CD4-positive, alpha-beta T cell treated with Interleukin-2 at 100 ng/mL for 4 hours (primary cell): ENCODE measurements at regions not wholly inside any gene's neighbourhood (a gene's known extent, or its start where the extent isn't known, plus 50 kb on each side); places are given as distances from the start of the nearest gene placed in this dataset.

Experiments used
- DNase-seq: peaks from one replicate; pipeline ENCODE4 v3.0.0-alpha.2; 2020; ENCODE audit warnings: low spot score

- no peak for DNase-seq
These were observed 51.1 kb upstream of the TMEM33 start for GRCh38 chr4:41883988-41884734.

DNA sequence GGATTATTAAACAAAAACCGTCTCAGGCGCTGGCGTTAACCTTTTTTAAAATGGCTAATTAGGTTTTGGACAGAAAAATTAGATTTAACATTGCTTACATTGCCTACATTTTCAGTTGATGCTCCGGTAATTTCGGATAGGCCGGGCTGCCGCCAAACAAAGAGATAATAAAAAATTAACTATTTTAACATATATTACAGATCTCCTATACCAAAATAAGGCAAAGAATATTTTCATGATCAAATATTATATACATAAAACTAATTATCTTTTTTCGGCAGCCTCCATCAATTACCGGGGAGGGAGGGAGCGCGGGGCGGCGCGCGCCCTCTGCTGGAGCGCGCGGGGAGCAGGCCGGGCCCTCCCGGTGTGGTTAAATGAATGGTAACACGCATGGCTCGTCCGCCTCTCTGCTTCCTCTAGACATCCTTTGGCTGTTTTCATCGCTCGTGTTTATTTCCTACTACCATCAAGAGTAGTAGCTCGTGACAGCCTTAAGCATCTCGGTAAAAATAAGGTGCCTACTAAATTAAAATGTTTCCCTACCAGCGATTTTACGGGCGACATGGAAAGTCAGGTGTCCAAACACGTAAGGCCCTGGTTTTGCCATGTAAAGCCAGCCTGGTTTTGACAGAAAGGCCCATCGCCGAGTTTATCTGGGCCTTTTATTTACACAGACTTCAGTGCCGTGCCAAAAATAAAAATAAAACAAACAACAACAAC is 52.4 kb upstream of the TMEM33 start:
- peak; percentile 50 for DNase-seq

DNA sequence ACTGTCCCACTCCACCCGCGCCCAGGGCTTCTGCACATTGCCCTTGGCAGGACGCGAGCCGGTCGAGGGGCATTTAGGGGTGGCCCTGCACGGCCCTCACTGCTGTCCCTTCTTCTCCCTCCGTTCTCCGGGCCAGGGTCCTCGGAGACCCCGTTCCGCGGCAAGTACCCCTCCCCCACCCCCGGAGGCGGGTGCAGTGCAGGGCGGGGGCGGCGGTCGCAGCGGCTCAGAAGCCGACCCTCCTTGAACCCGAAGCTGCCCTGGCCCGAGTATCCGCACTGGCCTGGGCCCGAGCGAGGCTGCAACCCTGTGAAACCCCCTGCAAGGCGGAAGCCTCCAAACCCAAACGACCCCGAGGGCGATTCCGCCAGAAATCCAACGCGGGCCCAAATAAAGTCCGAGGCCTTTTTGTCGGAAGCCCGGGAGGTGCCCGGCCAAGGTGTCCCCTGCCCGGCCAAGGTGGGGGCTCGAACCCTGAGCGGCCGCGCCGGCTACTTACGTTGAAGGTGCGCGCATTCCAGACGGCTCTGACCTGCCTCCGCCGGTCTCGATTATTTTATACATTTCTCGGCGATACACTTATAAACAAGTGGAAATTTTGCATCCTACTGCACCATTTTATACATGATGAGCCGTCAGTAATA is 53.1 kb upstream of the TMEM33 start:
- no peak for DNase-seq

DNA sequence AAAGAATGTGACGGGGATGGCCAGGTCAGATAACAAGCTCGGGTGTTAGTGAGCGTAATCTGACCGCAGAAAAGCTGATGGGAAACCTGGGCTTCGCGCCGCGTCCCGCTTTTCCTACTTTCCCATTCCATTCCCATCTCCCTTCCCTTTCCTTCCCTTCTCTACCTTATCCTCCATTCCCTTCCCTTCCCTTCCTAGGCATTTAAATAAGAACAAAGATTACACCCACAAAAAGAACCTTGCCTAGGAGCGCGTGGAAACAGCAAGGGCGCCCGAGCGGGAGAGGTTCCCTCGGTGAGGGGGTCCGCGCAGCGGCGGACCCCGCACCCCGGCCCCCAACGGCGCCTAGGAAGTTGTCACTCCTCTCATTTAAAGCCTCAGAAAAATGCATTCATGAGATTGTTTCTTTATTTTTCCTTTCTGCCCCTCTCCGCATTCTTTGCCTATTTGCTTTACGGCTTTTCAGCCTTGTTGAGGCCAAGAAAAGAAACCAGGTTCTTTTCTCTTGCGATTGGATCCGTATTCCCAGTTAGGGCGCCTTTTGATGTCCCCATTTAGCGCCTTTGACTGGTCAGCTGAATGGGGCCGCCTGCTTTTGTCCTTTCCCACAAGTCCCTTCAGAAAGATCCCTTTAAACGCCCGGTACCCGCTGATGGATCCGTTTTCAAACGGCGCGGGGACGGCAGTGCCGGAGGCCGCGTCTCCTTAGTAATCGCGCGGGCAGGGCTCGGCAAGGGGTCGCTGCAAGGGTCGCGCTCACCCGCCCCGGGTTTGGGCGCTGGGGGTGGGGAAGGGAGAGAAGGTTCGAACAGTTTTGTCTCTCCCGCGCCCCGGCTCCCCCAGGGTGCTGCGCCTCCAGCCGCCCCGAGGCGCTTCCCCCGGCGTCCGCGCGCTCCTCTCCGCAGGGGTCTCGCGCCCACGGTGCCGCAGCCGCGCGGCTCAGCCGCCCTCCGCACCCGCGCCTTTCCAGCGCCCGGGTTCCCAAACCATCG is 54.1 kb upstream of the TMEM33 start:
- DNase-seq, result no peak

- no peak for DNase-seq
These were observed 55.0 kb upstream of the TMEM33 start for GRCh38 chr4:41880022-41880837.

GRCh38 chr4:41879552-41879951 is 55.7 kb upstream of the TMEM33 start:
- no peak for DNase-seq

DNA sequence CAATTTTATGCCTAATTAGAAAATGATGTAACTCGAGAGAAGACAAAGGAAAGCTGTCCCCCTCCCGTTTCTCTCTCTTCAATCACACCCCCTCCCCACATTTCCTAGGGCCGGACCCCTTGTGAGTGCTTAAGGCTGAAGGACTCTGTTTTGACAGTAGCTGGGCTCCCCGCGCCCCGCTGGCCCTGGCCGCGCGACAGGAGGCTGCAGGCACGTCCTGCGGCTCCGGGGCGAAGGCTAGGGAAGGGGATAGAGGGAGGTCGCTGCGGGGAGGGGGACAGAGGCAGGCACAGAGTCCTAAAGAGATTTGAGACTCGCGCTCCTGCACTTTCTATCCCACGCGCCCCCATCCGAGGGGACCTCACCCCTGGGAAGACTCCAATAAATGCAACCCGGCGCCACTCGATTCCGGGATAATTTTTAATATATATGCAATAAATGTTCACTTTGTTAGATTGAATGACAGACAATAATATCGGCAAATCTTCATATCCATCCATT is 56.2 kb upstream of the TMEM33 start:
- DNase-seq, result no peak

DNA sequence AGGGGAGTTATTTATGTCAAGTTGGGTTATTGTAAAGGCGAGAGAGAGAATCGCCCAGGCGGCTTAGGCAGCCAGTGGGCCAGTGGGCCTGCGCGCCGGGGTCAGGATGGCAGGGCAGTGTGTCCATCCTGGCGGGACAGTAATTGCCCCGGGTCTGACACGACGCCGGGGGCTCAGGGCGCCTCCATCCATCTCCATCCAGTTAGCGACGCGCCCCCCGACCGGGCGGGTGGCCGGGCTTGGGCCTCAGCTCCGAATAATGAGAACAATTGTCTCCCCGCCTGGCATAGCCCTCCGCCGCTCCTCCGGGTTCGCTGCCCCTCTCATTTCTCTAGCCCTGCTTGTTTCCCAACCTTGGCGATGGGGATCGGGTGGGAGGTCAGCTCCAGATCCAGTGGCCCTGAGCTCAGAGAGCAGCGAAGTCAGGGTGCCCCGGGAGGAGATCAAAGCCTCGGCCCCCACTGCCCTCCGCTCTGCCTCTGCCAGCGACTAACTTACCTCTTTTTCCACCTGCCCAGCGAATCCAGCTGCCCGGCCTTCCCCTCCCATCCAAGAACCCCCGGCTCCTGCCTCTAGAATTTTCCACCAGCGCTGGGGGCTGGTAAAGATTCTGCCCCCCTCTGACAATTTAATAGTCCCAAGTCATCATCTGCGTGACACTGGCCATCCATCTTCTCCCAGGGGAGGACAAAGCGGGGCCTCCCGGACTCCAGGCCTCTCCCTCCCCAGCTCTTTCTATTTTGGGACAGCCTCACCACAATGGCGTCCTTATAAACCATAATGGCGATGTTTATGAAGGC is 56.9 kb upstream of the TMEM33 start:
- DNase-seq, result no peak

DNA sequence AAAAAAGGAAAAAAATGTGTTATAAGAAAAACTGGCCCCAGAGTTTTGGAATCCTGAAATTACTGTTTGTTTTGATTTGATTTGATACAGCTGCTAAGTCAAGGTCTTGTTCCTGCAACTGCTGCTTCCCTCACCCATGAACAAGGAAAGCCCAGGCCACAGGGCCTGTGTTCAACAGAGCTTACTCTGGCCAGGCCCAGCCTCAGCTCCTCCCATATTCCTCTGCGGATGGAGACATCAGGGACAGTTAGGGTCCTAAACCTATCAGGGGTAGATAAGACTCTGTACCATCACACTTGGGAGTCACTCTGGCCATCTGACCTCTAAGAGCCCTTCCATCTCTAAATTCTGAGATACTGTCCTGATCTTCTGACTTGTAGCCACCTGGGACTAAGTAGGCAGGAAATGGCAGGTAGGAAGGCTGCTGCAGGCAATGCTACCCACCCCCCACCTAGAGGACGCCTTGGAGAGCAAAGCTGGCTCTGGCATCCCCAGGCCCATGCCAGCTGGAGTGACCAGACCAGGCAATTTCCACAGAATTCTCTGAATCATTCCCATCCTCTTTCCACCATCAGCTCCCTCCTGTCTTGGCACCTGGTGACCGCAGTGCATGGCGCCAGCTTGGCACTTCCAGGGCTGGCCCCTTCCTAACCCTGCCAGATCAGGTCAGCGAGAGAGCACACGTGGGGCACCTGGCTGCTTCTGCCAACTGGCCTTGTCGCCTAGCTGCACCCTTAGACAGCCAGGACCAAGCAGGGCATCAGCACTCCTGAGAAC is 58.0 kb upstream of the TMEM33 start:
- no peak for DNase-seq

DNA sequence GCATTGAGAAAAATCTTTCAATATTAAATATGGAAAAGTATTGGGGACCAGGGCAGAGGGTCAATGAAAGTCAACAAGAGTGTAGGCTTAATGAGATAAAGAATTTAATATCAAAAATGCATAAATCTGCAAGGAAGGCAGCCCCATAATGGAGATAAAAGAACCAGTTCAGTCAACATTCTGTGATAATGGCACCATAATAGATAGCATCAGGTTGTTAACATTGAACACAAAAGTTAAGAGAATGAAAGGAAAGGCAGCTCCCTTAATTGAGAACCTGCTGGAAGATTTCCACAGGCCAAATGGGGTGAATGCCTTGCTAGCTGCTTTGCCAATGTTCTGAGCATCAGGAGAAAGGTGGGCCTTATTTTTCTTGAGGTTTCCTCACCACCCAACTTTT is 60.4 kb upstream of the TMEM33 start:
- DNase-seq, result no peak

DNA sequence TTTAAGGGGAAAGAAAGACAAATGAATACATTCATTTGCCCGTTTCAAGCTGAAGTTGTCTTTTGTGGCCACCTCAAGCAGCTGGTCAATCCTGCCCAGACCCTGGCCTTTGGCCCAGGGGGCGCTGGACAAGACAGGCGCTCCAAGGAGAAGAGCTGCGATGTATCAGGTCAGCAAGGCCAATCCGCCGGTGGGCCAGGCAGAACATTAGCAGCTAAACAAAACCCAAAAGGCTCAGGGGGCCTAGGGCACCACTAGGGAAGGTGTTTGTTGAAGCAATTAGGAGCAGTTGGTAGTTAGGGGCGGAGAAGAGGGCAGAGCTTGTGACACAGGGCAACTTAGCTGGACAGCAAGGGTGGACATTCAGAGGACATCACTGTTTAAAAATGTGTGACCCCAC is 60.8 kb upstream of the TMEM33 start:
- no peak for DNase-seq

DNA sequence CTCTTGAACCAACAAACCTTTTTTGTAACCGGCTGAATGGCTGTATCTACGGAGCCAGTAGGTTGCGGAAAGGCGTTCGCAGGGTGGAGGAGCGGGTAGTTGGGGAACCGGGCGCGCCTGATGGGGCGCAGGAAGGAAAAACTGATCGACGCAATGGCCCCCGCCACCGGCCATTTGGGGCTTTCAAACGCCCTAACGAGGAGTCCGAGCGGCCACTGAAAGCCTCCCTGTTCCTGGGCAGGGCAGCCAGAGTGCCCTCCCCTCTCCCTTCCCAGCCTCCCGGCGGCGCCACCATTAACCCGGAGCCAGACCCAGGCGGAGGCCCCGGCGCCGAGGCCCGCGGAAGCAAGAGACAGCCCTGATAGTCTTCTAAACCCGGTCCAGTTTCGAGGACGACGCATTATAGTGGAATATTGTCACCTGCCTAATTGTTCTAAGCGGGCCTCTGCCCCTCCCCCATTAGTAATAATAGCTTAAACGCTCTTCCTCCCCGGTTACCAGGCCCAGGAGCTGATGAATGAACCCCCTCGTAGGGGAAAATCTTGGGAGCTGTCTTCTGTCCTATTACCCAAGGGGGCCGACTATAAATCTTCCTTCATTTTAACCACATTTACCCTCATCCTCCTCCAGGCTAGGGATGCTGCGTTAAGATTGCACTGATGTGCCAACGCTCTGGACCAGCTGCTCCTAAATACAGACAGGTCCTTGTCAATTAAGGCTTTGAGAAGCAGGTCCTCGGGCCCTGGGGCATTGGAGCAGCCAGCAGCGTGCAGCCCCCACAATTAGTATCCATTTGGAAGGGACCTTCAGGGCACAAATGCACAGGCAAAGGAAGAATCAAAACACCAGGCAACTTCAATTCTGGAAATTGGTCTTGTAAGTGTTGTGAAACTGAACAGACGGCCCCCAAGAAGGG is 61.6 kb upstream of the TMEM33 start:
- no peak for DNase-seq

GRCh38 chr4:41870035-41870434 is 65.2 kb upstream of the TMEM33 start:
- no peak for DNase-seq

GRCh38 chr4:41866799-41867677 is 68.2 kb upstream of the TMEM33 start:
- DNase-seq, result no peak

GRCh38 chr4:41865981-41866798 is 69.0 kb upstream of the TMEM33 start:
- no peak for DNase-seq

GRCh38 chr4:41865306-41865980 is 69.8 kb upstream of the TMEM33 start:
- no peak for DNase-seq
